MM.1S (cell line): ENCODE measurements at regions not wholly inside any gene's neighbourhood (a gene's known extent, or its start where the extent isn't known, plus 50 kb on each side); places are given as distances from the start of the nearest gene placed in this dataset.

ENCODE experiments used
- DNase-seq: peaks from one replicate; pipeline ENCODE4 v3.0.0-alpha.2; 2015
- H2AFZ ChIP-seq: fragments of 300-600 bp; sonication (generic); 2 replicates; pipeline ENCODE4 v1.6.0; 2016; ENCODE audit warnings: antibody characterized with exemption, low read length
- H3F3A ChIP-seq: fragments of 300-600 bp; sonication (generic); 2 replicates; pipeline ENCODE4 v1.6.1; 2016; ENCODE audit warnings: mild to moderate bottlenecking, antibody characterized with exemption, low read length, moderate library complexity, mixed read lengths; ENCODE audit not compliant: insufficient read depth
- H3K27ac ChIP-seq: fragments of 300-600 bp; sonication (generic); 2 replicates; pipeline ENCODE4 v1.5.1; 2016; ENCODE audit warnings: mild to moderate bottlenecking, low read length
- H3K27me3 ChIP-seq: fragments of 300-600 bp; sonication (generic); replicated peaks from 2 replicates; pipeline ENCODE4 v1.6.0; 2016; ENCODE audit warnings: low read length; ENCODE audit not compliant: insufficient read depth
- H3K36me3 ChIP-seq: fragments of 300-600 bp; sonication (generic); replicated peaks from 2 replicates; pipeline ENCODE4 v1.6.1; 2016; ENCODE audit warnings: mild to moderate bottlenecking, low read length, mixed read lengths; ENCODE audit not compliant: insufficient read depth
- H3K4me1 ChIP-seq: fragments of 300-600 bp; sonication (generic); 2 replicates; pipeline ENCODE4 v1.6.1; 2016; ENCODE audit warnings: low read length, mixed read lengths
- H3K4me2 ChIP-seq: fragments of 300-600 bp; sonication (generic); 2 replicates; pipeline ENCODE4 v1.6.0; 2016; ENCODE audit warnings: low read depth, low read length
- H3K4me3 ChIP-seq: fragments of 300-600 bp; sonication (generic); 2 replicates; pipeline ENCODE4 v1.5.1; 2016; ENCODE audit warnings: low read length, mixed read lengths
- H3K79me2 ChIP-seq: fragments of 300-600 bp; sonication (generic); 2 replicates; pipeline ENCODE4 v1.6.1; 2016; ENCODE audit warnings: mixed run types, low read length, mixed read lengths
- H3K9ac ChIP-seq: fragments of 300-600 bp; sonication (generic); 2 replicates; pipeline ENCODE4 v1.6.1; 2016; ENCODE audit warnings: low read length, mixed read lengths
- H3K9me2 ChIP-seq: fragments of 300-600 bp; sonication (generic); replicated peaks from 2 replicates; pipeline ENCODE4 v1.6.1; 2016; ENCODE audit warnings: mild to moderate bottlenecking, low read length, mixed read lengths; ENCODE audit not compliant: insufficient read depth
- H3K9me3 ChIP-seq: fragments of 300-600 bp; sonication (generic); replicated peaks from 2 replicates; pipeline ENCODE4 v1.6.1; 2016; ENCODE audit warnings: mild to moderate bottlenecking, low read length, mixed read lengths; ENCODE audit not compliant: insufficient read depth
- H4K20me1 ChIP-seq: fragments of 300-600 bp; sonication (generic); 2 replicates; pipeline ENCODE4 v1.6.1; 2016; ENCODE audit warnings: mild to moderate bottlenecking, low read length, moderate library complexity, mixed read lengths; ENCODE audit not compliant: insufficient read depth
- EZH2 ChIP-seq: fragments of 300-600 bp; sonication (generic); optimal IDR thresholded peaks from 2 replicates; pipeline ENCODE3; 2017; ENCODE audit warnings: low read depth, mild to moderate bottlenecking, antibody characterized with exemption, low read length, mixed read lengths
- EZH2phosphoT487 ChIP-seq: fragments of 300-600 bp; sonication (generic); IDR thresholded peaks from 2 replicates; pipeline ENCODE4 v1.6.1; 2018; ENCODE audit warnings: antibody characterized with exemption, low read length
- TF ChIP-seq, protein P1 (sequence below): fragments of 300-600 bp; sonication (generic); IDR thresholded peaks from 2 replicates; pipeline ENCODE4 v1.5.1; 2016; ENCODE audit warnings: antibody characterized with exemption, low read length, mixed read lengths

DNA sequence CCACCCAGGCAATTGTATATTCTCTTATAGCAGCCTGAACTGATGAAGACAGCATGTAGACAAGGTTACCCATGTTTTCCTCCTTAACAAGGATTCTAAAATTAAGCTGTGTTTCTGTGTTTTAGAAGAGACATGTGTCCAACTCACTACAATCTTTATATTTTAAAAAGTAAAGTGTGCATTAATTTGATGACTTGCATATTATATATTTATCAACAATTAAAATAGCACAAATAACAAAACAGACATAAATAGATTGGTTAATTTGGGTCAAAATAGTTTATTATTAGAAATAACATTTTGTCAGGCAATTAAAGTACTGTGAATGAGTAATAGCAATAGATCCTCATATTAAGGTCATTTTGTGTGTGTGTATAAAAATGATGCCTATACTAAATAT, 357.1 kb downstream of the PDGFC start:
- Histone ChIP-seq H3K9me3 (no peaks in the 10 kb centered on the region), H3K27me3 (no peaks in the 10 kb centered on the region), H3K4me3 (no peak overlapping the region), H2AFZ (no peak overlapping the region), H3K27ac (no peak overlapping the region), H4K20me1 (no peaks in the 10 kb centered on the region), H3F3A (no peaks in the 10 kb centered on the region), H3K9ac (no peak overlapping the region), H3K36me3 (no peaks in the 10 kb centered on the region), H3K4me1 (peaks cover 17% of the 10 kb centered on the region), H3K4me2 (no peak overlapping the region), H3K79me2 (no peaks in the 10 kb centered on the region), H3K9me2 (no peaks in the 10 kb centered on the region)
- TF ChIP-seq, protein P1, sequence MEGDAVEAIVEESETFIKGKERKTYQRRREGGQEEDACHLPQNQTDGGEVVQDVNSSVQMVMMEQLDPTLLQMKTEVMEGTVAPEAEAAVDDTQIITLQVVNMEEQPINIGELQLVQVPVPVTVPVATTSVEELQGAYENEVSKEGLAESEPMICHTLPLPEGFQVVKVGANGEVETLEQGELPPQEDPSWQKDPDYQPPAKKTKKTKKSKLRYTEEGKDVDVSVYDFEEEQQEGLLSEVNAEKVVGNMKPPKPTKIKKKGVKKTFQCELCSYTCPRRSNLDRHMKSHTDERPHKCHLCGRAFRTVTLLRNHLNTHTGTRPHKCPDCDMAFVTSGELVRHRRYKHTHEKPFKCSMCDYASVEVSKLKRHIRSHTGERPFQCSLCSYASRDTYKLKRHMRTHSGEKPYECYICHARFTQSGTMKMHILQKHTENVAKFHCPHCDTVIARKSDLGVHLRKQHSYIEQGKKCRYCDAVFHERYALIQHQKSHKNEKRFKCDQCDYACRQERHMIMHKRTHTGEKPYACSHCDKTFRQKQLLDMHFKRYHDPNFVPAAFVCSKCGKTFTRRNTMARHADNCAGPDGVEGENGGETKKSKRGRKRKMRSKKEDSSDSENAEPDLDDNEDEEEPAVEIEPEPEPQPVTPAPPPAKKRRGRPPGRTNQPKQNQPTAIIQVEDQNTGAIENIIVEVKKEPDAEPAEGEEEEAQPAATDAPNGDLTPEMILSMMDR: no peak
- no peak for TF ChIP-seq EZH2
- no peak for TF ChIP-seq EZH2phosphoT487
- no peak for DNase-seq

DNA sequence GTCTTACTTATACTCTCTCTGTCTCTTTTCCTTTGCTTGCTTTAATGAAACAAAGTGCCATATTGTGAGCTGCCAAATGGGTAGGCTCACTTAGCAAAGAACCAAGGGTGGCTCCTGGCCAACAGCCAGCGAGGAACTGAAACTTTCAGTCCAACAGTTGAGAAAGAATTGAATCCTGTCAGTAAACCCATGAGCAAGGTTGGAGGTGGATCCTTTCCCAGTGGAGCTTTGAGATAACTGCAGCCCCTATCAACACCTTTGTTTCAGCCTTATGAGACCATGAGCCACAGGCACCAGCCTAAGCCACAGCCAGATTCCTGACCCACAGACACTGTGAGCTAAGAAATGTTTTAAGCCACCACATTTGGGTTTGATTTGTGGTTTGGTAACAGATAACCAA, 362.2 kb downstream of the PDGFC start:
- H4K20me1 ChIP-seq: no peaks in the 10 kb centered on the region

DNA sequence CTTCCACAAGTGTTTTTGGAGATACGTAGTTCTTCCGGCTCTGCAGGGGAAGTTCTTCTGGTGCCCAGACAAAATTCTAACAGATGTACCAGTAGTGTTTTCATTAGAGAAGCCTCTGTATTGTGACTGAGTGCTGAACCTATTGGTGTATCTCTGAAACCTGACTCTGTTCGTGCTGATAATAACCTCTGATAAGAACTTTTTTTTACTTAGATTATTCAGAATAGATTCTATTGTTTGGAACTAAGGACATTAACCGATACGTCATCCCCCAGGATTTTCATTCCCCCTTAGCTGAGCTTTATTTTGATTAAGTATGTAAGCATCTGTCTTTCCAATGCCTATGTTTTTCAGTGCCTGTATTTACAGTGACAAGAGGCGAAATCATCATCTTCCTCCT, 362.9 kb downstream of the PDGFC start:
- H3F3A ChIP-seq: no peaks in the 10 kb centered on the region
- H3K27ac ChIP-seq: no peak overlapping the region
- no peaks in the 10 kb centered on the region for H3K79me2 ChIP-seq
- no peaks in the 10 kb centered on the region for H3K27me3 ChIP-seq
- no peaks in the 10 kb centered on the region for H3K9me3 ChIP-seq
- H3K4me3 ChIP-seq: no peak overlapping the region
- no peak for DNase-seq
- H3K36me3 ChIP-seq: no peaks in the 10 kb centered on the region
- TF ChIP-seq, protein P1: no peak
- TF ChIP-seq EZH2phosphoT487: no peak
- no peak for TF ChIP-seq EZH2
- H3K4me2 ChIP-seq: no peak overlapping the region
- H3K9me2 ChIP-seq: no peaks in the 10 kb centered on the region
- H4K20me1 ChIP-seq: no peaks in the 10 kb centered on the region
- peaks cover 6% of the 10 kb centered on the region; the same call in 1 of the 2 replicates for H3K4me1 ChIP-seq
- H3K9ac ChIP-seq: no peak overlapping the region
- no peak overlapping the region for H2AFZ ChIP-seq

More for the DNA sequence above, 362.2 kb downstream of the PDGFC start:
- no peak overlapping the region for H3K4me2 ChIP-seq
- H3K27me3 ChIP-seq: no peaks in the 10 kb centered on the region
- peaks cover 6% of the 10 kb centered on the region; the same call in 1 of the 2 replicates for H3K4me1 ChIP-seq
- no peaks in the 10 kb centered on the region for H3K36me3 ChIP-seq
- no peak overlapping the region for H3K9ac ChIP-seq
- H3K79me2 ChIP-seq: no peaks in the 10 kb centered on the region
- H3F3A ChIP-seq: no peaks in the 10 kb centered on the region
- TF ChIP-seq EZH2 (no peak), EZH2phosphoT487 (no peak)
- TF ChIP-seq, protein P1: no peak
- H3K9me3 ChIP-seq: no peaks in the 10 kb centered on the region
- DNase-seq: no peak
- no peak overlapping the region for H2AFZ ChIP-seq
- no peak overlapping the region for H3K4me3 ChIP-seq
- H3K9me2 ChIP-seq: no peaks in the 10 kb centered on the region
- H3K27ac ChIP-seq: no peak overlapping the region

DNA sequence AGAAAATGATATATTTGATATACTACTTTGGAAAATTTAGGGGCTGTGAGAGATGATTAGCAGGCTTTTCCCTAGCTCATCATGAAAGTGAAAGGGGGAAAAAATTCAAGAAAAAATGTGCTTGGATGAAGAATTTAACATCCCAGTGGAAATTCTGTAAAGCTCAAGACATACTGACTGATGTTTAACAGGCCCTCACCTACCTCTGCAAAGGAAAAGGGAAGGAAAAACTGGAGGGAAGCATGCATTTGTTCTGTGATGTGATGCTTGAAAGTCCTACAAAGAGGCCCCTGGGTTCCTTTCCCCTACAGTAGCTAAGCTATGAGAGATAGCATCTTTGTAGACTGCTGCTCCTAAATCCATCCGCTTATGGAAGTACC, 364.1 kb downstream of the PDGFC start:
- H3K9ac ChIP-seq: no peak overlapping the region
- no peaks in the 10 kb centered on the region for H3F3A ChIP-seq
- H2AFZ ChIP-seq: no peak overlapping the region
- TF ChIP-seq, protein P1: no peak
- TF ChIP-seq EZH2 (no peak), EZH2phosphoT487 (no peak)
- H3K79me2 ChIP-seq: no peaks in the 10 kb centered on the region
- H3K27me3 ChIP-seq: no peaks in the 10 kb centered on the region
- no peaks in the 10 kb centered on the region for H3K9me3 ChIP-seq
- no peak overlapping the region for H3K4me2 ChIP-seq
- H4K20me1 ChIP-seq: no peaks in the 10 kb centered on the region
- DNase-seq: no peak
- no peak overlapping the region for H3K27ac ChIP-seq
- no peaks in the 10 kb centered on the region for H3K9me2 ChIP-seq
- no peak overlapping the region for H3K4me3 ChIP-seq
- peaks cover 6% of the 10 kb centered on the region; the same call in 1 of the 2 replicates for H3K4me1 ChIP-seq
- H3K36me3 ChIP-seq: no peaks in the 10 kb centered on the region
